Body of pancreas (tissue), 4 donors: ENCODE measurements at regions not wholly inside any gene's neighbourhood (a gene's known extent, or its start where the extent isn't known, plus 50 kb on each side); places are given as distances from the start of the nearest gene placed in this dataset.
"Not testable (repeated sequence)": the region's sequence is repeated elsewhere in the genome, so short reads cannot be mapped to it uniquely, and the experiment has no call there.

ENCODE experiments used
- ATAC-seq: fragments of 150-250 bp; one replicate; pipeline ENCODE4 v1.9.1; 2016
- DNase-seq, 4 donors: peaks; one replicate each; pipeline ENCODE4 v3.0.0-alpha.2; 2019
- H3K27ac ChIP-seq, 4 donors: fragments of 200-600 bp; sonication (generic); 1 replicate in 3 of 4; 2 replicates in 1 of 4; pipeline versions ENCODE4 v1.5.1 to v1.6.1; 2016 to 2019; ENCODE audit warnings: mild to moderate bottlenecking in 1 of 4, mixed read lengths in 1 of 4, moderate library complexity in 1 of 4
- H3K27me3 ChIP-seq, 2 donors: fragments of 200-600 bp; sonication (generic); one replicate each; pipeline ENCODE4 v1.6.0; 2016; ENCODE audit warnings: mild to moderate bottlenecking in 1 of 2
- H3K36me3 ChIP-seq, 2 donors: fragments of 200-600 bp; sonication (generic); replicated peaks in 1 of 2; 2 replicates each; pipeline ENCODE4 v1.5.1; 2016; ENCODE audit warnings: low read depth in 2 of 2; ENCODE audit not compliant: insufficient read depth in 1 of 2
- H3K4me1 ChIP-seq: fragments of 200-600 bp; sonication (generic); one replicate; pipeline ENCODE4 v1.6.0; 2016
- H3K4me3 ChIP-seq, 2 donors: fragments of 200-600 bp; sonication (generic); 1 replicate in 1 of 2; 2 replicates in 1 of 2; pipeline ENCODE4 v1.5.1; 2016 to 2019
- H3K9me3 ChIP-seq, 3 donors: fragments of 200-600 bp; sonication (generic); 1 replicate in 2 of 3; 2 replicates in 1 of 3; pipeline ENCODE4 v1.5.1; 2016
- POLR2A ChIP-seq, 3 donors: fragments of 450-650 bp; IDR thresholded peaks; one replicate each; pipeline ENCODE4 v1.6.1; 2016; ENCODE audit warnings: antibody characterized with exemption in 3 of 3, mild to moderate bottlenecking in 2 of 3
- WGBS, 2 donors: methylation state at CpG; one replicate each; pipeline ENCODE4 v1.1.5; 2017; 5-methylcytosine and 5-hydroxymethylcytosine counted together
- intact Hi-C: fragments of 100-400 bp; cut with DNase I; formaldehyde crosslinking; loops from one replicate; pipeline ENCODE4 v1.15.1; 2023
- TF ChIP-seq, protein P1 (sequence below), 7 experiments: fragments of 450-650 bp in 4 of 7; fragments of 200-600 bp in 3 of 7; sonication (generic) in 3 of 7; IDR thresholded peaks; one replicate each; pipeline ENCODE4 v1.5.1; 2016 to 2019; ENCODE audit warnings: antibody characterized with exemption in 7 of 7

DNA sequence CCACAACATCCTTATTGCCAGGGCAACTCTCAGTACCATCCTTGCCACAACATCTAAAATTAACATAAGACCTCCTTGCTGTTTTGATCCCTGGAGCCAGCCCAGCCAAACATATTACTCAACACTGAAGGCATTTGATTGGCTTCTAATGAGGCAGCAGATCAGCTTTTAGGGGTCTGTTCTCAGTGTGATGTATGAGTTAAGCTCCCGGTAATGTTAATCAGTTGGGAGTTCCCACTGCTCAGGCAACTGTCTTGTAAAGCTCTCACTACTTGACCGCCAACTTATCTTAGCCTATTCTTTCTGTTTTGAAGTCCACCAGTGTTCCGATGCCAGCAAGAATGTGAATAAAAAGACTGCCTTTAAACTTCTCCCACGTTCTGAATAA lies 158.9 kb downstream of the FOXB1 start:
- WGBS, 2 donors = 56 to 62% methylated on average over 4 of the region's 4 CpGs

DNA sequence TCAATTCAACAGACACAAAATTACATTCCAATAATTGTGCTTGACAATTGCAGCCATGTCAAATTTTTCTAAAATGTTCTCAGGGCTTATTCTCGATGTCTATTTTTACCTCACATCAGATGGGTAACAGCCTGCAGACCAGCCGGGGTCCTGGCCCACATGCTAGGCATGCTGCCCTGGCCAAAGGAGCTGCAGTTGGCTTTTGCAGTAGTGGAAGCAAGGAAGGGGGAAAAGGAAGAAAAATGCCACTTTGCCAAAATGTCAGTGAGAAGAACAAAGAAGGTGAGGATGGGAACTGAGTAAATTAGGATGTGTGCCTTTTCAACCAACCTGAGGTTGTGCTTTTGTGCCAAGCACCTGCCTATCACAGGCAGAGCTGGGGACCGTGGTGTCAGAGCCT lies 161.0 kb downstream of the FOXB1 start:
- Histone ChIP-seq H3K27ac (no peak overlapping the region), H3K4me3 (no peak overlapping the region), H3K36me3 (no peaks in the 10 kb centered on the region), H3K9me3 (no peaks in the 10 kb centered on the region), H3K4me1 (no peaks in the 10 kb centered on the region), H3K27me3 (no peaks in the 10 kb centered on the region)
- no peak for DNase-seq
- TF ChIP-seq, protein P1, sequence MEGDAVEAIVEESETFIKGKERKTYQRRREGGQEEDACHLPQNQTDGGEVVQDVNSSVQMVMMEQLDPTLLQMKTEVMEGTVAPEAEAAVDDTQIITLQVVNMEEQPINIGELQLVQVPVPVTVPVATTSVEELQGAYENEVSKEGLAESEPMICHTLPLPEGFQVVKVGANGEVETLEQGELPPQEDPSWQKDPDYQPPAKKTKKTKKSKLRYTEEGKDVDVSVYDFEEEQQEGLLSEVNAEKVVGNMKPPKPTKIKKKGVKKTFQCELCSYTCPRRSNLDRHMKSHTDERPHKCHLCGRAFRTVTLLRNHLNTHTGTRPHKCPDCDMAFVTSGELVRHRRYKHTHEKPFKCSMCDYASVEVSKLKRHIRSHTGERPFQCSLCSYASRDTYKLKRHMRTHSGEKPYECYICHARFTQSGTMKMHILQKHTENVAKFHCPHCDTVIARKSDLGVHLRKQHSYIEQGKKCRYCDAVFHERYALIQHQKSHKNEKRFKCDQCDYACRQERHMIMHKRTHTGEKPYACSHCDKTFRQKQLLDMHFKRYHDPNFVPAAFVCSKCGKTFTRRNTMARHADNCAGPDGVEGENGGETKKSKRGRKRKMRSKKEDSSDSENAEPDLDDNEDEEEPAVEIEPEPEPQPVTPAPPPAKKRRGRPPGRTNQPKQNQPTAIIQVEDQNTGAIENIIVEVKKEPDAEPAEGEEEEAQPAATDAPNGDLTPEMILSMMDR (IDR thresholded peaks at IDR 0.05) = no peak
- TF ChIP-seq POLR2A (IDR thresholded peaks at IDR 0.05) = no peak
- intact Hi-C loops = no loop called here
- WGBS, 2 donors = 59 to 60% methylated on average over 3 of the region's 3 CpGs
- ATAC-seq = no peak

More for the DNA sequence above, 158.9 kb downstream of the FOXB1 start:
- TF ChIP-seq, protein P1 (IDR thresholded peaks at IDR 0.05) = no peak
- TF ChIP-seq POLR2A (IDR thresholded peaks at IDR 0.05) = no peak
- Histone ChIP-seq H3K4me1 (no peaks in the 10 kb centered on the region), H3K4me3 (no peak overlapping the region), H3K36me3 (no peaks in the 10 kb centered on the region), H3K9me3 (no peaks in the 10 kb centered on the region), H3K27ac (no peak overlapping the region), H3K27me3 (no peaks in the 10 kb centered on the region)
- DNase-seq (no peak), ATAC-seq (no peak)
- intact Hi-C loops = no loop called here

DNA sequence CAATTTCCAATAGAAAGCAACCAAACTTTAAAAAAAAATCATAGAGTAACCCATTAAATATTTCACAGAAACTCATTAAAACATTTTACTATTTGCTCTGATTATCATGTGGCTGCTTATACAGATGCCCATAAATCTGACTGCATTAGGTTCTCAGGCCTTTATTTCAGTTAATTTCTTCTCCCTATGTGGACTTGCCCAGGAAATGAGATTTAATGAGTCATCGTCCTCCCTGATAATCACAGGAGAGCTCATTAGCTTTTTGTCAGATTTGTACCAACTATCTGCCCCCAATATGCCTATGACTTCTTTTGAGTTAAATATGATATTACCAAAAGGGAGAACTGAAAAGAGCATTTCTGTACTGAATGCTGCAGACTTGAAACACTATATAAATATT lies 168.0 kb downstream of the FOXB1 start:
- no peaks in the 10 kb centered on the region for H3K9me3 ChIP-seq
- H3K27ac ChIP-seq = no peak overlapping the region
- intact Hi-C loops = loop anchor here (10.0 kb wide), 1 partner anchor 447 kb away; no protein-coding TSS in a partner anchor
- DNase-seq (no peak), ATAC-seq (no peak)
- no peak for TF ChIP-seq POLR2A (IDR thresholded peaks at IDR 0.05)
- TF ChIP-seq, protein P1 (IDR thresholded peaks at IDR 0.05) = no peak
- no peaks in the 10 kb centered on the region for H3K4me1 ChIP-seq
- no peaks in the 10 kb centered on the region for H3K36me3 ChIP-seq
- H3K4me3 ChIP-seq = no peak overlapping the region
- 24 to 46% methylated on average over 1 of the region's 1 CpG for WGBS, 2 donors
- no peaks in the 10 kb centered on the region for H3K27me3 ChIP-seq

DNA sequence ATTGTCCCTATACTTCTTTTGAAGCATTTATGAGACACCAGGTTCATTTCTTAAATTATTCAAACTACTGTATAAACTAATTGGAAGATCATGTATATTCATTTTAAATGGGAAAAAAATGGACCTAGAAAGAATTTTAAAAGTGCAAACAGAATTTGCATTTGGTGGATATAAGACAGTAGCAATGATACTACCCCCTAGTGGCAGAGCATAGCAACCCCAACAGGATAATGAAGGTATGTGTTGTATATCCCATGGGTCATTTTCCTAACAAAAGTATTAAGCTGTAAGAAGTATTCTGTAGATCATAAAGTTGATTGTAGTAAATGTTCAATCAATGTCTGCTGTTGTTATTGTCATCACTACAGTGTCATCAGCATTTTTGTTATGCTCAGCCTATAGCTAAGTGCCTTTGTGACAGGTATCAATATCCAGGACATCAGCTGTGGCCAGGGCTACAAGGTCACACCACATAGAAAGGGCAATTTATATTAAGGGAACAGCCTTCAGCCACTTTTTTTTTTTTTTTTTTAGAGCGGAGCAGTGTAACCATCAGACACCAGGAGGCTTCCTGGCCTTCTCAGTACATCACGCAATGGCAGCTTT lies 175.8 kb downstream of the FOXB1 start:
- DNase-seq (peak; percentile 25 to 52 (median 38)), ATAC-seq (peak; percentile 55)
- intact Hi-C loops = loop anchor here (10.0 kb wide), 1 partner anchor 455 kb away; no protein-coding TSS in a partner anchor
- no peak overlapping the region for H3K27ac ChIP-seq
- TF ChIP-seq, protein P1 (IDR thresholded peaks at IDR 0.05) = peak; percentile 48 to 85 (median 71)
- no peak for TF ChIP-seq POLR2A (IDR thresholded peaks at IDR 0.05)
- H3K4me3 ChIP-seq = no peak overlapping the region
- no peaks in the 10 kb centered on the region for H3K9me3 ChIP-seq
- 57 to 66% methylated on average over 2 of the region's 2 CpGs for WGBS, 2 donors
- H3K27me3 ChIP-seq = no peaks in the 10 kb centered on the region
- H3K36me3 ChIP-seq = no peaks in the 10 kb centered on the region
- no peaks in the 10 kb centered on the region for H3K4me1 ChIP-seq

DNA sequence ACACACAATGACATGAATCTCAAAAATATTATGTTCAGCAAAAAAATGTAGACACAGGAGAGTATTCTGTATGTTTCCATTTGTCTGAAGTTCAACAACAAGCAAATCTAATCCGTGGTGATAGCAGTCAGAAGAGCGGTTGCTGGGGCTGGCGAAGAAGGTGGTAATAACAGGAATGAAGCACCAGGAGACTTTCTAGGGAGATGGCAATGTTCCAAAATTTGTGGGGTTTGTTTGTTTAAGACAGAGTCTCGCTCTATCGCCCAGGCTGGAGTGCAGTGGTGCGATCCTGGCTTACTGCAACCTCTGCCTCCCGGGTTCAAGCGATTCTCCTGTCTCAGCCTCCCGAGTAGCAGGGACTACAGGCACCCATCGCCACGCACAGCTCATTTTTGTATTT lies 177.8 kb downstream of the FOXB1 start:
- H3K27me3 ChIP-seq, H3K36me3 ChIP-seq, H3K9me3 ChIP-seq, intact Hi-C loops, ATAC-seq, H3K4me1 ChIP-seq, H3K27ac ChIP-seq, DNase-seq, H3K4me3 ChIP-seq: not testable (repeated sequence)
- WGBS, 2 donors = 67 to 69% methylated on average over 11 of the region's 11 CpGs
